Keratinocyte (primary cell): ENCODE measurements at regions not wholly inside any gene's neighbourhood (a gene's known extent, or its start where the extent isn't known, plus 50 kb on each side); places are given as distances from the start of the nearest gene placed in this dataset.

Experiments
- DNase-seq: peaks from one replicate; pipeline ENCODE4 v3.0.0-alpha.2; 2011; ENCODE audit warnings: low read depth, missing footprints, low spot score
- FAIRE-seq: peaks from 2 replicates; lab custom pipeline; 2011; peaks lifted over from hg19 to GRCh38; lab: Jason Lieb, UNC
- H2AFZ ChIP-seq: 2 replicates; pipeline ENCODE4 v1.6.0; 2012; ENCODE audit warnings: low read length, control low read depth, inconsistent platforms; ENCODE audit not compliant: control insufficient read depth
- H3K27ac ChIP-seq: 2 replicates; pipeline ENCODE4 v1.5.1; 2011; ENCODE audit warnings: low read length; ENCODE audit not compliant: control insufficient read depth, insufficient read depth
- H3K27me3 ChIP-seq: 3 replicates; pipeline ENCODE4 v1.6.0; 2011; ENCODE audit warnings: low read length; ENCODE audit not compliant: control insufficient read depth, insufficient read depth; ENCODE audit errors: extremely low read depth
- H3K36me3 ChIP-seq, 2 experiments: 2 replicates in 1 of 2; 3 replicates in 1 of 2; pipeline ENCODE4 v1.5.1; 2011; ENCODE audit warnings: low read length in 2 of 2, mild to moderate bottlenecking in 1 of 2; ENCODE audit not compliant: control insufficient read depth in 2 of 2, insufficient read depth in 2 of 2; ENCODE audit errors: extremely low read depth in 1 of 2
- H3K4me1 ChIP-seq: 3 replicates; pipeline ENCODE4 v1.5.1; 2011; ENCODE audit warnings: low read length; ENCODE audit not compliant: control insufficient read depth, insufficient read depth; ENCODE audit errors: extremely low read depth
- H3K4me2 ChIP-seq: 3 replicates; pipeline ENCODE4 v1.6.0; 2011; ENCODE audit warnings: low read depth, low read length; ENCODE audit not compliant: control insufficient read depth, insufficient read depth; ENCODE audit errors: extremely low read depth
- H3K4me3 ChIP-seq, 3 experiments: fragments of 200-600 bp in 1 of 3; sonication (generic) in 1 of 3; 2 replicates in 2 of 3; 3 replicates in 1 of 3; pipeline ENCODE4 v1.5.1; 2011 to 2016; ENCODE audit warnings: low read length in 3 of 3, mild to moderate bottlenecking in 3 of 3, control low read depth in 2 of 3, inconsistent platforms in 1 of 3, low read depth in 1 of 3, mixed read lengths in 1 of 3, mixed run types in 1 of 3, moderate library complexity in 1 of 3; ENCODE audit not compliant: control insufficient read depth in 2 of 3, insufficient read depth in 2 of 3; ENCODE audit errors: extremely low read depth in 1 of 3
- H3K79me2 ChIP-seq: 2 replicates; pipeline ENCODE4 v1.6.0; 2012; ENCODE audit warnings: low read length; ENCODE audit not compliant: control insufficient read depth, insufficient read depth
- H3K9ac ChIP-seq: 3 replicates; pipeline ENCODE4 v1.6.0; 2011; ENCODE audit warnings: low read length; ENCODE audit not compliant: control insufficient read depth, insufficient read depth; ENCODE audit errors: extremely low read depth
- H3K9me1 ChIP-seq: 3 replicates; pipeline ENCODE4 v1.6.0; 2011; ENCODE audit warnings: low read length; ENCODE audit not compliant: control insufficient read depth, insufficient read depth; ENCODE audit errors: extremely low read depth
- H3K9me3 ChIP-seq: 2 replicates; pipeline ENCODE4 v1.5.1; 2012; ENCODE audit warnings: low read depth, low read length; ENCODE audit not compliant: control insufficient read depth
- H4K20me1 ChIP-seq: 3 replicates; pipeline ENCODE4 v1.6.0; 2011; ENCODE audit warnings: low read length; ENCODE audit not compliant: control insufficient read depth, insufficient read depth; ENCODE audit errors: extremely low read depth
- CTCF ChIP-seq, 3 experiments: IDR thresholded peaks in 1 of 3; conservative IDR thresholded peaks in 1 of 3; optimal IDR thresholded peaks in 1 of 3; 2 replicates in 2 of 3; 3 replicates in 1 of 3; pipeline versions ENCODE3 to v1.5.1; 2011; ENCODE audit warnings: low read length in 3 of 3, mild to moderate bottlenecking in 3 of 3, moderate library complexity in 2 of 3, control low read depth in 1 of 3, inconsistent platforms in 1 of 3; ENCODE audit not compliant: insufficient read depth in 2 of 3; ENCODE audit errors: extremely low read depth in 1 of 3
- EZH2 ChIP-seq: IDR thresholded peaks from one replicate; pipeline ENCODE4 v1.6.1; 2012; ENCODE audit warnings: inconsistent platforms, mild to moderate bottlenecking, low read length, moderate library complexity
- dilution Hi-C: fragments of 300-500 bp; cut with MboI; formaldehyde crosslinking; loops from one replicate; pipeline ENCODE4 v1.7.0; 2020; ENCODE audit warnings: low sequenced_read_pairs; ENCODE audit not compliant: extremely low pct_ligation_motif_present

- Histone ChIP-seq H3K9ac (no peak overlapping the region), H3K27ac (no peak overlapping the region), H3K4me3 (no peak overlapping the region), H3K9me3 (no peaks in the 10 kb centered on the region), H4K20me1 (no peaks in the 10 kb centered on the region), H3K79me2 (no peaks in the 10 kb centered on the region), H3K27me3 (no peaks in the 10 kb centered on the region), H3K36me3 (no peaks in the 10 kb centered on the region), H3K4me1 (no peaks in the 10 kb centered on the region), H3K9me1 (no peaks in the 10 kb centered on the region), H3K4me2 (no peak overlapping the region), H2AFZ (no peak overlapping the region)
- no peak for TF ChIP-seq EZH2
- TF ChIP-seq CTCF (optimal IDR thresholded peaks at IDR 0.05 in 1 of 3, IDR thresholded peaks at IDR 0.05 in 1 of 3, conservative IDR thresholded peaks at IDR 0.05 in 1 of 3; ENCODE audit: extremely low read depth in 1 of 3, insufficient read depth in 2 of 3, low read length in 3 of 3): no peak
- DNase-seq: no peak
- no peak for FAIRE-seq
- dilution Hi-C loops: no loop called here
Measured at GRCh38 chr3:5309602-5310001, 122.1 kb downstream of the EDEM1 start.

- Histone ChIP-seq H3K27ac (no peak overlapping the region), H3K36me3 (no peaks in the 10 kb centered on the region), H4K20me1 (no peaks in the 10 kb centered on the region), H2AFZ (no peak overlapping the region), H3K9ac (no peak overlapping the region), H3K27me3 (no peaks in the 10 kb centered on the region), H3K4me1 (no peaks in the 10 kb centered on the region), H3K9me3 (no peaks in the 10 kb centered on the region), H3K9me1 (no peaks in the 10 kb centered on the region), H3K4me3 (no peak overlapping the region), H3K79me2 (no peaks in the 10 kb centered on the region), H3K4me2 (no peak overlapping the region)
- dilution Hi-C loops: no loop called here
- TF ChIP-seq EZH2: no peak
- FAIRE-seq (no peak), DNase-seq (no peak)
Measured at GRCh38 chr3:5310509-5310908, 123.0 kb downstream of the EDEM1 start.

GRCh38 chr3:5312290-5312689 lies 124.8 kb downstream of the EDEM1 start:
- no peak for TF ChIP-seq CTCF (optimal IDR thresholded peaks at IDR 0.05 in 1 of 3, IDR thresholded peaks at IDR 0.05 in 1 of 3, conservative IDR thresholded peaks at IDR 0.05 in 1 of 3; ENCODE audit: extremely low read depth in 1 of 3, insufficient read depth in 2 of 3, low read length in 3 of 3)
- TF ChIP-seq EZH2: no peak
- Histone ChIP-seq H3K79me2 (no peaks in the 10 kb centered on the region), H3K9me3 (no peaks in the 10 kb centered on the region), H3K9me1 (no peaks in the 10 kb centered on the region), H3K9ac (no peak overlapping the region), H2AFZ (no peak overlapping the region), H3K4me1 (no peaks in the 10 kb centered on the region), H3K27me3 (no peaks in the 10 kb centered on the region), H4K20me1 (no peaks in the 10 kb centered on the region), H3K4me2 (no peak overlapping the region), H3K36me3 (no peaks in the 10 kb centered on the region), H3K27ac (no peak overlapping the region), H3K4me3 (no peak overlapping the region)
- dilution Hi-C loops: no loop called here
- FAIRE-seq: no peak
- DNase-seq: no peak
